ENCODE measurements at regions not wholly inside any gene's neighbourhood (a gene's known extent, or its start where the extent isn't known, plus 50 kb on each side); places are given as distances from the start of the nearest gene placed in this dataset.

DNA sequence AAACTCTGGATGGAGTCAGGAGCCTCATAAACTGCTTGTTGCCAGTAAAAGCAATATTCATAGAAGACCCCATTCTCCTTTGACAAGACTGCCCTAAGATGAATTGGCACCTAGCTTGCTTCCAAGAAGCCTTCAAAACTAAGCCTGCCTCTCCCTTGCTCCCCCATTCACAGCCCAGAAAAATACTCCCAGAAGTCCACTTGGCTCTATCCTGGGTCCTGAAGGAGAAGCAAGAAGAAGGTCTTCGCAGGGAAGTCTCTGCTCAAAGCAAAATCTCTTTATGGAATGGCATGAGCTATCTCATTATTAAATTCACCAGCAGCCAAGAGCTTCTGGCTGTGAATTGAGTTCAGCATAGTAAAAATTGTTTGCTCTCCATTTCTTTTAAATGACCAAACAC, 230.2 kb upstream of the ARRDC4 start:
- Histone ChIP-seq H2AFZ (ENCODE audit: low read length) (no peak overlapping the region), H3K4me1 (ENCODE audit: insufficient read depth, low read length, poor library complexity, severe bottlenecking) (no peaks in the 10 kb centered on the region), H3K79me2 (ENCODE audit: insufficient read depth, low read depth, low read length) (no peaks in the 10 kb centered on the region), H4K20me1 (ENCODE audit: insufficient read depth, low read length) (no peaks in the 10 kb centered on the region), H3K9me3 (ENCODE audit: low read length) (no peaks in the 10 kb centered on the region), H3K27ac (ENCODE audit: low read depth, low read length, poor library complexity, severe bottlenecking) (no peak overlapping the region), H3K4me2 (ENCODE audit: low read length) (no peak overlapping the region), H3K4me3 (ENCODE audit: low read depth, low read length, poor library complexity, severe bottlenecking) (no peak overlapping the region), H3K9me2 (ENCODE audit: insufficient read depth, low read length) (no peaks in the 10 kb centered on the region), H3K36me3 (ENCODE audit: insufficient read depth, low read length) (no peaks in the 10 kb centered on the region)
- ChIA-PET CTCF (ENCODE audit: unreplicated experiment) (no interaction called here), POLR2A (no interaction called here)
- no peak for TF ChIP-seq EZH2phosphoT487 (IDR thresholded peaks at IDR 0.05; ENCODE audit: borderline replicate concordance, low read depth, low read length)
- BruUV-seq (replicated peaks), result no TSS peak
- DNase-seq (ENCODE audit: low spot score), result no peak
- intact Hi-C loops (cut with micrococcal nuclease; ENCODE audit: unreplicated experiment), result no loop called here

- CTCF ChIA-PET (ENCODE audit: unreplicated experiment), result no interaction called here
Measured at GRCh38 chr15:97731859-97732258, 228.6 kb upstream of the ARRDC4 start.

DNA sequence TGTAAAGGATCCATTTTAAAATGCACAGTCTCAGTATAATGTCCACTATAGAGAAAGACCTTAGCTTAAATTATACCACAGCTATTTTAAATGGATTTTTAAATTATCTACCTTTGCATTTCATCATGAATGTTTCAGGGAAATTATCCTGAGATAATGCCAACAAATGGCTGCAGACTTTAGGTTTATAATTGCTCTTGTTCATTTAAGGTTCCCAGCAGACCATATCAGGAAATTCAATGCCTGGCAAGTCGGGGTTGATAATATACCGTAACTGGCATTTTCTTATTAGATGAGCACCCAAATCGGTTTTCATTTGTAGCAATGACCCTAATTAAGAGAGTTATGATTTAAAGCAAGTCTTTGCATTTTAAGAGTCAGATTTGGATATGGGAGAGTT, 227.1 kb upstream of the ARRDC4 start:
- Histone ChIP-seq H3K4me1 (ENCODE audit: insufficient read depth, low read length, poor library complexity, severe bottlenecking) (no peaks in the 10 kb centered on the region), H2AFZ (ENCODE audit: low read length) (no peak overlapping the region), H3K9me2 (ENCODE audit: insufficient read depth, low read length) (no peaks in the 10 kb centered on the region), H3K9me3 (ENCODE audit: low read length) (no peaks in the 10 kb centered on the region), H3K79me2 (ENCODE audit: insufficient read depth, low read depth, low read length) (no peaks in the 10 kb centered on the region), H3K4me2 (ENCODE audit: low read length) (no peak overlapping the region), H3K27ac (ENCODE audit: low read depth, low read length, poor library complexity, severe bottlenecking) (no peak overlapping the region), H3K36me3 (ENCODE audit: insufficient read depth, low read length) (no peaks in the 10 kb centered on the region), H3K4me3 (ENCODE audit: low read depth, low read length, poor library complexity, severe bottlenecking) (no peak overlapping the region), H4K20me1 (ENCODE audit: insufficient read depth, low read length) (no peaks in the 10 kb centered on the region)
- ChIA-PET CTCF (ENCODE audit: unreplicated experiment) (no interaction called here), POLR2A (interaction anchor here (0.8 kb wide), 1 partner anchor 191 kb away, joined by 5 read pairs; no protein-coding TSS in a partner anchor)
- no peak for DNase-seq (ENCODE audit: low spot score)
- no peak for TF ChIP-seq EZH2phosphoT487 (IDR thresholded peaks at IDR 0.05; ENCODE audit: borderline replicate concordance, low read depth, low read length)
- TF ChIP-seq CTCF (conservative IDR thresholded peaks at IDR 0.05; ENCODE audit: low read length), result no peak
- no TSS peak for BruUV-seq (replicated peaks)
- intact Hi-C loops (cut with micrococcal nuclease; ENCODE audit: unreplicated experiment), result no loop called here

More at GRCh38 chr15:97731859-97732258, 228.6 kb upstream of the ARRDC4 start:
- no peak for DNase-seq (ENCODE audit: low spot score)
- no peak overlapping the region for H2AFZ ChIP-seq (ENCODE audit: low read length)
- intact Hi-C loops (cut with micrococcal nuclease; ENCODE audit: unreplicated experiment), result no loop called here
- H3K4me2 ChIP-seq (ENCODE audit: low read length), result no peak overlapping the region
- TF ChIP-seq EZH2phosphoT487 (IDR thresholded peaks at IDR 0.05; ENCODE audit: borderline replicate concordance, low read depth, low read length) (no peak), CTCF (conservative IDR thresholded peaks at IDR 0.05; ENCODE audit: low read length) (no peak)
- H3K36me3 ChIP-seq (ENCODE audit: insufficient read depth, low read length), result no peaks in the 10 kb centered on the region
- no peaks in the 10 kb centered on the region for H3K9me3 ChIP-seq (ENCODE audit: low read length)
- no peak overlapping the region for H3K27ac ChIP-seq (ENCODE audit: low read depth, low read length, poor library complexity, severe bottlenecking)
- BruUV-seq (replicated peaks), result no TSS peak
- no peaks in the 10 kb centered on the region for H3K9me2 ChIP-seq (ENCODE audit: insufficient read depth, low read length)
- no peaks in the 10 kb centered on the region for H3K4me1 ChIP-seq (ENCODE audit: insufficient read depth, low read length, poor library complexity, severe bottlenecking)
- H3K4me3 ChIP-seq (ENCODE audit: low read depth, low read length, poor library complexity, severe bottlenecking), result no peak overlapping the region
- POLR2A ChIA-PET, result no interaction called here
- H3K79me2 ChIP-seq (ENCODE audit: insufficient read depth, low read depth, low read length), result no peaks in the 10 kb centered on the region
- no peaks in the 10 kb centered on the region for H4K20me1 ChIP-seq (ENCODE audit: insufficient read depth, low read length)
